ENCODE measurements at regions not wholly inside any gene's neighbourhood (a gene's known extent, or its start where the extent isn't known, plus 50 kb on each side); places are given as distances from the start of the nearest gene placed in this dataset.

DNA sequence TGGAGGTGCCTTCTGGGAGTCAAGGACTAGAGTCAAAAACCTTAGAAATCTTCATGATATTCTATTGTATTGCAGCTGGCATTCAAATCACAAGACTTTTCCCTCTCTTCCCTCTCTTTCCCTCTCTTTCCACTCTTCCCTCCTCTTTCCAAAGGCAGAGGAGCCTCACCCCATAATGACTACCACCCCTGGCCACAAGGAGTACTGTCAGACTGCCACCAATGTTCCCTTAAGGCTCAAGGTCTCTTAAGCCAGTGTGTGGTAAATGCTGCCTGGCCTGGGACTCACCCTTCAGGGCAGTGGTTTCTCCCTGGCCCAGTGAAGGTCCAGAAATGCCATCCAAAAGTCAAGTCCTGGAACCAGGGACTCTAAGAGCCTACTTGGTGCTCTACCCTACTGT is 605.9 kb upstream of the PKDCC start:
- TF ChIP-seq POLR2A (IDR thresholded peaks at IDR 0.05) (no peak), POLR2AphosphoS5 (IDR thresholded peaks at IDR 0.05) (no peak), EP300 (IDR thresholded peaks at IDR 0.05) (no peak)
- TF ChIP-seq, protein P1, sequence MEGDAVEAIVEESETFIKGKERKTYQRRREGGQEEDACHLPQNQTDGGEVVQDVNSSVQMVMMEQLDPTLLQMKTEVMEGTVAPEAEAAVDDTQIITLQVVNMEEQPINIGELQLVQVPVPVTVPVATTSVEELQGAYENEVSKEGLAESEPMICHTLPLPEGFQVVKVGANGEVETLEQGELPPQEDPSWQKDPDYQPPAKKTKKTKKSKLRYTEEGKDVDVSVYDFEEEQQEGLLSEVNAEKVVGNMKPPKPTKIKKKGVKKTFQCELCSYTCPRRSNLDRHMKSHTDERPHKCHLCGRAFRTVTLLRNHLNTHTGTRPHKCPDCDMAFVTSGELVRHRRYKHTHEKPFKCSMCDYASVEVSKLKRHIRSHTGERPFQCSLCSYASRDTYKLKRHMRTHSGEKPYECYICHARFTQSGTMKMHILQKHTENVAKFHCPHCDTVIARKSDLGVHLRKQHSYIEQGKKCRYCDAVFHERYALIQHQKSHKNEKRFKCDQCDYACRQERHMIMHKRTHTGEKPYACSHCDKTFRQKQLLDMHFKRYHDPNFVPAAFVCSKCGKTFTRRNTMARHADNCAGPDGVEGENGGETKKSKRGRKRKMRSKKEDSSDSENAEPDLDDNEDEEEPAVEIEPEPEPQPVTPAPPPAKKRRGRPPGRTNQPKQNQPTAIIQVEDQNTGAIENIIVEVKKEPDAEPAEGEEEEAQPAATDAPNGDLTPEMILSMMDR (IDR thresholded peaks at IDR 0.05): no peak
- intact Hi-C loops (cut with DNase I): no loop called here

DNA sequence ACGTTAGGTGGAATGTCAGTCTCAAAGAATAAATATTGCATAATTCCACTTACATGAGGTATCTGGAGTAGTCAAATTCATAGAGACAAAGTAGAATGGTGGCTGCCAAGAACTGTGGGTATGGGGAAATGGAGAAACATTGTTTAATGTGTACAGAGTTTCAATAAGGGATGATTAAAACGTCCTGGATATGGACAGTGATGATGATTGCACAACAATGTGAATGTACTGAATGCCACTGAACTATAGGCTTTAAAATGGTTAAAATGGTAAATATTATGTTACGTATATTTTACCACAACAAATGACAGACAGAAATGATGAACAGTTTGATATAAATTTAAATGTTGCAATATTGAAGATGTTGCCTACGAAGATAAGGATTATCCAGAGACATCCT is 602.0 kb upstream of the PKDCC start:
- TF ChIP-seq EP300 (IDR thresholded peaks at IDR 0.05) (no peak), POLR2AphosphoS5 (IDR thresholded peaks at IDR 0.05) (no peak), POLR2A (IDR thresholded peaks at IDR 0.05) (no peak)
- TF ChIP-seq, protein P1 (IDR thresholded peaks at IDR 0.05): no peak
- H3K36me3 ChIP-seq: no peaks in the 10 kb centered on the region
- 71 to 79% methylated on average over 4 of the region's 4 CpGs for WGBS, 2 donors
- H3K27me3 ChIP-seq: no peaks in the 10 kb centered on the region
- no peak overlapping the region for H3K4me3 ChIP-seq
- H3K27ac ChIP-seq: no peak overlapping the region
- no peak for DNase-seq
- intact Hi-C loops (cut with DNase I): no loop called here
- no peaks in the 10 kb centered on the region for H3K4me1 ChIP-seq
- H3K9me3 ChIP-seq: no peaks in the 10 kb centered on the region

More for the DNA sequence above, 605.9 kb upstream of the PKDCC start:
- Histone ChIP-seq H3K9me3 (peaks cover 0 to 6% (median 0%) of the 10 kb centered on the region in 4 donors), H3K27me3 (no peaks in the 10 kb centered on the region), H3K4me3 (no peak overlapping the region), H3K4me1 (no peaks in the 10 kb centered on the region), H3K27ac (no peak overlapping the region), H3K36me3 (no peaks in the 10 kb centered on the region)
- no peak for DNase-seq

DNA sequence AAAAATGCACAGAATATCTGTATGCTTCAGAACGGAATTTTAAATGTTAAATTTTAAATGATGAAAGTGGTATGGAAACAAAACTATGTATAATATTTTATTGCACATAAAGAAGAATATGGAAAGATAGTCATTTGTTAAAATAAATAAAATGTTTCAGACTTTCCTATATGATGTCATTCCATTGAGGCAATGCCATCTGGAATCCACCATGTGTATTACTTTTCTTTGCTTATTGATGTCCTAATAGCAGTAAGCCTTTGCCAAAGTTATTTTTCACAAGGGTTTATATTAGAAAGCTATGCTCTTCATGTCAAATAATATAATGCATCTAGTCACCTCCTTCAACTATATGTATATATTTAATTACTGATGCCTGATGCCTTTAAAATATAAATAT is 601.6 kb upstream of the PKDCC start:
- no peak overlapping the region for H3K4me3 ChIP-seq
- H3K4me1 ChIP-seq: no peaks in the 10 kb centered on the region
- intact Hi-C loops (cut with DNase I): no loop called here
- no peaks in the 10 kb centered on the region for H3K36me3 ChIP-seq
- H3K9me3 ChIP-seq: peaks cover 0 to 3% (median 0%) of the 10 kb centered on the region in 4 donors
- TF ChIP-seq POLR2A (IDR thresholded peaks at IDR 0.05) (no peak), EP300 (IDR thresholded peaks at IDR 0.05) (no peak), POLR2AphosphoS5 (IDR thresholded peaks at IDR 0.05) (no peak)
- TF ChIP-seq, protein P1 (IDR thresholded peaks at IDR 0.05): no peak
- DNase-seq: no peak
- H3K27ac ChIP-seq: no peak overlapping the region
- whole genome bisulfite sequencing, 2 donors: 55 to 67% methylated on average over 1 of the region's 1 CpG
- no peaks in the 10 kb centered on the region for H3K27me3 ChIP-seq

DNA sequence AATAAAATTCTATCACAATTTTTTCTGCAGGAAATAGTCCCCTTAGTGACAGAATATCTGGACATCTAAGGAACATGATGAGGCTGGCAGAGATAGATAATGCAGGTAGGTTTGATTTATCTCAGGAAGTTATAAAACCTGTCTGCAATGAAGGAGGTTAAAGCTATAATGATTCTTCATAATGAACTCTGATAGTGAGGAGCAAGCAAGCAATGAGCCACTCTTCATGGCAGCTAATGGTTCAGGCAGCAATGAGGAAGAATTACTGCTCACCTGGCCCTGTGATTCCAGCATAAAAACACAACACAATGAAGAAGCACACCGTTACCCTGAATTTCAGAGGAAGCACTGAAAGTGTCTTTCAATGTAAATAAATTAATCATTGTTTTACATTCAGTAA is 599.6 kb upstream of the PKDCC start:
- no peak for TF ChIP-seq EP300 (IDR thresholded peaks at IDR 0.05)
- TF ChIP-seq POLR2A (IDR thresholded peaks at IDR 0.05): no peak
- TF ChIP-seq POLR2AphosphoS5 (IDR thresholded peaks at IDR 0.05): no peak
- TF ChIP-seq, protein P1 (IDR thresholded peaks at IDR 0.05): no peak
- Histone ChIP-seq H3K4me3 (no peak overlapping the region), H3K27ac (no peak overlapping the region), H3K27me3 (no peaks in the 10 kb centered on the region), H3K4me1 (no peaks in the 10 kb centered on the region), H3K36me3 (no peaks in the 10 kb centered on the region), H3K9me3 (peaks cover 0 to 3% (median 0%) of the 10 kb centered on the region in 4 donors)
- WGBS, 2 donors: 42 to 68% methylated on average over 1 of the region's 1 CpG
- intact Hi-C loops (cut with DNase I): no loop called here
- no peak for DNase-seq

DNA sequence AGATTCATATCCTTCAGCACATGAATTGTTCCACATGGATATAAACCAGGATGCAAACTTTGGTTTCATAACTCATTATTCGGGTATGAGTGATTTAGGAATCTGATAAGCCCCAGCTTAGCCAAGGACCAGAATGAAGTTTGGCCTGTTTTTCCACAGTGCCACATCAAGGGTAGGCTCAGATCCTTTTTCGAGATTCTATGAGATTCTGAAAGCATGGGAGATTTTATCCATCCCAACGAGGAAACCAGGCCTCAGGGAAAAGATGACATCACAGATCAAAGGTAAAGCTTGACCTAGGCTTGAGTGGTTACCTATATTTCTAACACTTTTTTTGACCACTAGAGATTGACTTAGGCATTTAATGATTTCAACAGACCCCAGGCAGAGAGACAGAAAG is 590.8 kb upstream of the PKDCC start:
- intact Hi-C loops (cut with DNase I): no loop called here
- no peak overlapping the region for H3K27ac ChIP-seq
- no peak overlapping the region for H3K4me3 ChIP-seq
- H3K36me3 ChIP-seq: no peaks in the 10 kb centered on the region
- H3K4me1 ChIP-seq: no peaks in the 10 kb centered on the region
- H3K27me3 ChIP-seq: no peaks in the 10 kb centered on the region
- H3K9me3 ChIP-seq: no peaks in the 10 kb centered on the region
- TF ChIP-seq, protein P1 (IDR thresholded peaks at IDR 0.05): no peak
- TF ChIP-seq POLR2A (IDR thresholded peaks at IDR 0.05) (no peak), EP300 (IDR thresholded peaks at IDR 0.05) (no peak), POLR2AphosphoS5 (IDR thresholded peaks at IDR 0.05) (no peak)
- 74 to 92% methylated on average over 3 of the region's 3 CpGs for WGBS, 2 donors
- no peak for DNase-seq

All from sigmoid colon (tissue), 6 donors.